Liver (tissue), 8 donors: ENCODE measurements at regions not wholly inside any gene's neighbourhood (a gene's known extent, or its start where the extent isn't known, plus 50 kb on each side); places are given as distances from the start of the nearest gene placed in this dataset.

Experiments used
- DNase-seq: peaks from one replicate; pipeline ENCODE4 v3.0.0-alpha.2; 2017; ENCODE audit warnings: low spot score
- H3K27ac ChIP-seq, 2 donors: one replicate each; pipeline ENCODE4 v1.7.0; 2013; ENCODE audit warnings: inconsistent platforms in 2 of 2, low read length in 2 of 2, control low read depth in 1 of 2, low read depth in 1 of 2, mild to moderate bottlenecking in 1 of 2
- H3K27me3 ChIP-seq, 4 donors: one replicate each; pipeline versions ENCODE4 v1.6.1 to v1.7.0; 2013; ENCODE audit warnings: low read length in 3 of 4, inconsistent platforms in 1 of 4, mild to moderate bottlenecking in 1 of 4, moderate library complexity in 1 of 4; ENCODE audit not compliant: control insufficient read depth in 4 of 4, insufficient read depth in 4 of 4
- H3K36me3 ChIP-seq, 4 donors: one replicate each; pipeline versions ENCODE4 v1.6.1 to v1.7.0; 2013; ENCODE audit warnings: low read length in 3 of 4, mild to moderate bottlenecking in 3 of 4, low read depth in 1 of 4, moderate library complexity in 1 of 4; ENCODE audit not compliant: control insufficient read depth in 4 of 4, insufficient read depth in 3 of 4
- H3K4me1 ChIP-seq, 4 donors: one replicate each; pipeline versions ENCODE4 v1.6.1 to v1.7.0; 2013; ENCODE audit warnings: low read length in 3 of 4, mild to moderate bottlenecking in 3 of 4, moderate library complexity in 1 of 4; ENCODE audit not compliant: control insufficient read depth in 4 of 4, insufficient read depth in 4 of 4
- H3K4me3 ChIP-seq, 3 donors: one replicate each; pipeline versions ENCODE4 v1.6.1 to v1.7.0; 2013; ENCODE audit warnings: low read length in 3 of 3, control low read depth in 1 of 3, low read depth in 1 of 3, mild to moderate bottlenecking in 1 of 3
- H3K9ac ChIP-seq, 2 donors: one replicate each; pipeline ENCODE4 v1.7.0; 2013; ENCODE audit warnings: low read length in 2 of 2, mild to moderate bottlenecking in 2 of 2, moderate library complexity in 2 of 2, control low read depth in 1 of 2, low read depth in 1 of 2
- H3K9me3 ChIP-seq, 4 donors: one replicate each; pipeline versions ENCODE4 v1.6.1 to v1.7.0; 2013; ENCODE audit warnings: low read length in 3 of 4; ENCODE audit not compliant: control insufficient read depth in 4 of 4
- ATF3 ChIP-seq: IDR thresholded peaks from 2 replicates; pipeline ENCODE4 v1.6.1; 2016; ENCODE audit warnings: antibody characterized with exemption
- CTCF ChIP-seq: fragments of 150-350 bp; IDR thresholded peaks from 2 replicates; pipeline ENCODE4 v1.5.1; 2017; ENCODE audit warnings: improper control_type of control experiment, low read depth, low read length; ENCODE audit not compliant: missing input control
- EGR1 ChIP-seq, 2 donors: IDR thresholded peaks; 2 replicates each; pipeline ENCODE4 v1.6.1; 2016 to 2018; ENCODE audit warnings: antibody characterized with exemption in 2 of 2, low read depth in 2 of 2
- FOXA1 ChIP-seq: IDR thresholded peaks from 2 replicates; pipeline ENCODE4 v1.6.1; 2016; ENCODE audit warnings: antibody characterized with exemption
- FOXA2 ChIP-seq: IDR thresholded peaks from 2 replicates; pipeline ENCODE4 v1.6.1; 2016; ENCODE audit warnings: antibody characterized with exemption
- HNF4G ChIP-seq: IDR thresholded peaks from 2 replicates; pipeline ENCODE4 v1.6.1; 2016; ENCODE audit warnings: antibody characterized with exemption
- JUND ChIP-seq, 2 donors: IDR thresholded peaks; 2 replicates each; pipeline ENCODE4 v1.6.1; 2016; ENCODE audit warnings: antibody characterized with exemption in 2 of 2
- MAX ChIP-seq: IDR thresholded peaks from 2 replicates; pipeline ENCODE4 v1.6.1; 2016; ENCODE audit warnings: antibody characterized with exemption
- NR2F2 ChIP-seq: IDR thresholded peaks from 2 replicates; pipeline ENCODE4 v1.6.1; 2016; ENCODE audit warnings: antibody characterized with exemption
- RAD21 ChIP-seq, 2 donors: IDR thresholded peaks; 2 replicates each; pipeline ENCODE4 v1.6.1; 2016; ENCODE audit warnings: antibody characterized with exemption in 2 of 2, mild to moderate bottlenecking in 2 of 2
- REST ChIP-seq: IDR thresholded peaks from 2 replicates; pipeline ENCODE4 v1.6.1; 2016; ENCODE audit warnings: antibody characterized with exemption, mild to moderate bottlenecking
- SP1 ChIP-seq: IDR thresholded peaks from 2 replicates; pipeline ENCODE4 v1.6.1; 2018; ENCODE audit warnings: antibody characterized with exemption, mild to moderate bottlenecking
- TAF1 ChIP-seq: conservative IDR thresholded peaks from 2 replicates; pipeline ENCODE4 v1.6.1; 2016; ENCODE audit warnings: antibody characterized with exemption, mild to moderate bottlenecking
- YY1 ChIP-seq: IDR thresholded peaks from 2 replicates; pipeline ENCODE4 v1.6.1; 2016; ENCODE audit warnings: antibody characterized with exemption, mild to moderate bottlenecking
- ZBTB33 ChIP-seq: IDR thresholded peaks from 2 replicates; pipeline ENCODE4 v1.6.1; 2016; ENCODE audit warnings: antibody characterized with exemption
- WGBS: extraction: QIAGEN DNeasy Blood & Tissue Kit; methylation state at CpG from one replicate; pipeline ENCODE4 v1.1.7; 2013; 5-methylcytosine and 5-hydroxymethylcytosine counted together
- donor health status: healthy.
- donor health status: healthy.
- donor health status: healthy.
- donor health status: healthy.
- donor health status: healthy.

- no peak overlapping the region for H3K27ac ChIP-seq
- TF ChIP-seq CTCF, result no peak
- no peak for TF ChIP-seq SP1
- no peak for TF ChIP-seq NR2F2
- no peak for TF ChIP-seq RAD21 (IDR thresholded peaks at IDR 0.05)
- no peak for DNase-seq
- H3K9ac ChIP-seq, result no peak overlapping the region
- H3K4me3 ChIP-seq, result no peak overlapping the region
- H3K36me3 ChIP-seq, result no peaks in the 10 kb centered on the region
- H3K9me3 ChIP-seq, result no peaks in the 10 kb centered on the region
- no CpG with 5 or more reads among the region's 1 CpG for WGBS
- H3K4me1 ChIP-seq, result no peaks in the 10 kb centered on the region
- H3K27me3 ChIP-seq, result peaks cover 0 to 2% (median 0%) of the 10 kb centered on the region in 4 donors
Measured at GRCh38 chrX:113545040-113545439, 704.4 kb upstream of the AMOT start.

GRCh38 chrX:113539599-113540356 is 699.1 kb upstream of the AMOT start:
- Histone ChIP-seq H3K27ac (no peak overlapping the region), H3K9me3 (no peaks in the 10 kb centered on the region), H3K27me3 (peaks cover 0 to 2% (median 0%) of the 10 kb centered on the region in 4 donors), H3K36me3 (no peaks in the 10 kb centered on the region), H3K4me3 (no peak overlapping the region), H3K4me1 (no peaks in the 10 kb centered on the region), H3K9ac (no peak overlapping the region)
- TF ChIP-seq RAD21 (IDR thresholded peaks at IDR 0.05) (no peak), FOXA1 (no peak), SP1 (no peak), ZBTB33 (no peak), CTCF (no peak), FOXA2 (no peak), EGR1 (IDR thresholded peaks at IDR 0.05; ENCODE audit: low read depth in 2 of 2) (no peak), REST (no peak), TAF1 (no peak), MAX (no peak), YY1 (no peak), NR2F2 (no peak), HNF4G (no peak), ATF3 (no peak), JUND (IDR thresholded peaks at IDR 0.05) (no peak)
- WGBS, result 84% methylated on average over 2 of the region's 2 CpGs
- no peak for DNase-seq
